ENCODE measurements at regions not wholly inside any gene's neighbourhood (a gene's known extent, or its start where the extent isn't known, plus 50 kb on each side); places are given as distances from the start of the nearest gene placed in this dataset.

DNA sequence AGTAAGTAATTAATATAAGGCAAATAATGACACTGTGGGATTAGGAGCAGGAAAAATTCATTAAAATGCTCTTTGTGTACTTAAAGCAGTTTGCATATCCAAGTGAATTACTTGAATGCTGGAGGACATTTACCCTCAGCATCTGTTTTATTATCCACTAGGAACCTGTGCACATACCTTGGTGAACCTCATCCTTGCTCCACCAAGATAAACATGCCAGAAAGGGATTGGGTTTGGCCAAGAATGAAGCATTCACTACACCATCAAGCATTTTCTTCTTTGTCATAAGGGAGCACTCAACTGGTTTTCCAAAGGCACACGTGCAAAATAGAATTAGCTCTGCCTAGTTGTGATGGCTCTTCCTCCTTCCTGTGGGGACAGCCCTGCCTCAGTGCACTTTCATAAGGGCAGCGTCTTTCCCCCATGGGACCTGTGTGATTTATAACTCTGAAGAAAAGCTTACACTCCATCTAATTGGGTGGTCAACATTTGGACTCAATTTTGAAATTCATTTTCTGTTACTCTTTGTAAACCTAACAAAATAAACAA, 291.7 kb downstream of the USP46 start:
- Mint-ChIP-seq H3K4me3 (ENCODE audit: unreplicated experiment) (no peak overlapping the region), H3K27me3 (ENCODE audit: unreplicated experiment) (peaks cover 1% of the 10 kb centered on the region), H3K27ac (ENCODE audit: unreplicated experiment) (no peak overlapping the region), H3K4me1 (ENCODE audit: unreplicated experiment) (no peaks in the 10 kb centered on the region), H3K9me3 (ENCODE audit: unreplicated experiment) (no peaks in the 10 kb centered on the region), H3K36me3 (ENCODE audit: low read depth, unreplicated experiment) (no peaks in the 10 kb centered on the region)
- TF ChIP-seq, protein P1, sequence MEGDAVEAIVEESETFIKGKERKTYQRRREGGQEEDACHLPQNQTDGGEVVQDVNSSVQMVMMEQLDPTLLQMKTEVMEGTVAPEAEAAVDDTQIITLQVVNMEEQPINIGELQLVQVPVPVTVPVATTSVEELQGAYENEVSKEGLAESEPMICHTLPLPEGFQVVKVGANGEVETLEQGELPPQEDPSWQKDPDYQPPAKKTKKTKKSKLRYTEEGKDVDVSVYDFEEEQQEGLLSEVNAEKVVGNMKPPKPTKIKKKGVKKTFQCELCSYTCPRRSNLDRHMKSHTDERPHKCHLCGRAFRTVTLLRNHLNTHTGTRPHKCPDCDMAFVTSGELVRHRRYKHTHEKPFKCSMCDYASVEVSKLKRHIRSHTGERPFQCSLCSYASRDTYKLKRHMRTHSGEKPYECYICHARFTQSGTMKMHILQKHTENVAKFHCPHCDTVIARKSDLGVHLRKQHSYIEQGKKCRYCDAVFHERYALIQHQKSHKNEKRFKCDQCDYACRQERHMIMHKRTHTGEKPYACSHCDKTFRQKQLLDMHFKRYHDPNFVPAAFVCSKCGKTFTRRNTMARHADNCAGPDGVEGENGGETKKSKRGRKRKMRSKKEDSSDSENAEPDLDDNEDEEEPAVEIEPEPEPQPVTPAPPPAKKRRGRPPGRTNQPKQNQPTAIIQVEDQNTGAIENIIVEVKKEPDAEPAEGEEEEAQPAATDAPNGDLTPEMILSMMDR (IDR thresholded peaks at IDR 0.05; ENCODE audit: unreplicated experiment): no peak
- DNase-seq (ENCODE audit: low spot score): no peak

DNA sequence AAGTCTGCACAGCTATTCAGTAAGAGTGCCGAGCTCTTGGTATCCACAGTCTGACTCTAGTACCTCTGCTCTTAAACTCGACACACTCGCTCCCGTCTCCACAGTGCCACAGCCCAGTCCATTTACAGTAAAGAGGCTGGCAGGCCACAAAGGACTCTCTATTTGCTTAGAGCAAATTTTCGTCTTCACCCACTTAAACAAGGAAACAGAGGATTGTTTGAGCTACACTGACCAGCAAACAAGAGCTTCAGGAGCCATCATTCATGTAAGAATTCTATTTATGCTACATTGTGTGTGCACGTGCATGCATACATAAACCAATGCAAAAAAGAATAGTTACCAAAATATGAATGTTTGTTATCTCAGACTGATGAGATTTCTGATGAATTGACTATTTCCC, 290.2 kb downstream of the USP46 start:
- Mint-ChIP-seq H3K27ac (ENCODE audit: unreplicated experiment) (no peak overlapping the region), H3K4me1 (ENCODE audit: unreplicated experiment) (no peaks in the 10 kb centered on the region), H3K4me3 (ENCODE audit: unreplicated experiment) (no peak overlapping the region), H3K36me3 (ENCODE audit: low read depth, unreplicated experiment) (no peaks in the 10 kb centered on the region), H3K9me3 (ENCODE audit: unreplicated experiment) (no peaks in the 10 kb centered on the region), H3K27me3 (ENCODE audit: unreplicated experiment) (peaks cover 1% of the 10 kb centered on the region)
- TF ChIP-seq, protein P1 (IDR thresholded peaks at IDR 0.05; ENCODE audit: unreplicated experiment): no peak
- DNase-seq (ENCODE audit: low spot score): no peak

DNA sequence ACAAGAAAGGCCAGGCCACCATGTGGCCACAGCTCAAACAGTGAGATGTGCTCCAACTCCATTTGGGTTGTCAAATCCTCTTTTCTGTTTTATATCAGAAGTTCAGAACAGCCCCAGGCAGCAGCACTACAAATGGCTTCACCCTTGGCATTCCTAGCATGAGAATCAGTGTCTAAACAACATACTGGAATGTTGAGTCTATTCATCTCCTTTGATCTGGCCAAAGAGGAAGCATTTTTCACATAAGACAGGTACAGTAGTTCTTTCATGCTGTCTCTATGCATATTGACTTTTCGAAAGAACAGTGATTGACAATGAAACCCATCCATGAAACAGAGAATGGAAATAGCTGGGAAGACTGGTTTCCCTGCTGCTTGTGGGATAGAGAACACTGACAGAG, 289.5 kb downstream of the USP46 start:
- TF ChIP-seq, protein P1 (IDR thresholded peaks at IDR 0.05; ENCODE audit: unreplicated experiment): no peak
- H3K4me3 Mint-ChIP-seq (ENCODE audit: unreplicated experiment): no peak overlapping the region
- DNase-seq (ENCODE audit: low spot score): no peak
- H3K9me3 Mint-ChIP-seq (ENCODE audit: unreplicated experiment): no peaks in the 10 kb centered on the region
- H3K36me3 Mint-ChIP-seq (ENCODE audit: low read depth, unreplicated experiment): no peaks in the 10 kb centered on the region
- no peak overlapping the region for H3K27ac Mint-ChIP-seq (ENCODE audit: unreplicated experiment)
- peaks cover 1% of the 10 kb centered on the region for H3K27me3 Mint-ChIP-seq (ENCODE audit: unreplicated experiment)
- H3K4me1 Mint-ChIP-seq (ENCODE audit: unreplicated experiment): no peaks in the 10 kb centered on the region

DNA sequence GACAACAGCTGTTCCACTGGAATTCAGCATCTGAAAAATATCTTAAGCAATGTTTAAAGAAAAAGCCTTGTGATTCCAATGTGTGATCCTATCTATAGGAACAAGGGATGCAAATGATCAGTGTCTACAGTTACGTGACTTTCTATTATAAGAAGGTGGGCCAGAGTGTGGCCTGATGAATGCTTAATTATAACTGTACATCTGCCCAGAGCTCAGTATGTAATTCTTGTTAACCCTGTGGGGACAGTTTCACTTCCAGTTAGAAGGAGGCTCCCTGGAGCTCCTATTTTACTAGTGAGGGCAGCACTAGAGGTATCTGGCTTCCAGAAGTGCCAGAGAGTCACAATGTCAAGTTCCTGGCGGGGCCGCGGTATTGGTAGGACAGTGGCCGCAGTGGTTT, 288.5 kb downstream of the USP46 start:
- Mint-ChIP-seq H3K4me3 (ENCODE audit: unreplicated experiment) (no peak overlapping the region), H3K27me3 (ENCODE audit: unreplicated experiment) (peaks cover 1% of the 10 kb centered on the region), H3K9me3 (ENCODE audit: unreplicated experiment) (no peaks in the 10 kb centered on the region), H3K36me3 (ENCODE audit: low read depth, unreplicated experiment) (no peaks in the 10 kb centered on the region), H3K4me1 (ENCODE audit: unreplicated experiment) (no peaks in the 10 kb centered on the region), H3K27ac (ENCODE audit: unreplicated experiment) (no peak overlapping the region)
- DNase-seq (ENCODE audit: low spot score): no peak
- TF ChIP-seq, protein P1 (IDR thresholded peaks at IDR 0.05; ENCODE audit: unreplicated experiment): no peak

DNA sequence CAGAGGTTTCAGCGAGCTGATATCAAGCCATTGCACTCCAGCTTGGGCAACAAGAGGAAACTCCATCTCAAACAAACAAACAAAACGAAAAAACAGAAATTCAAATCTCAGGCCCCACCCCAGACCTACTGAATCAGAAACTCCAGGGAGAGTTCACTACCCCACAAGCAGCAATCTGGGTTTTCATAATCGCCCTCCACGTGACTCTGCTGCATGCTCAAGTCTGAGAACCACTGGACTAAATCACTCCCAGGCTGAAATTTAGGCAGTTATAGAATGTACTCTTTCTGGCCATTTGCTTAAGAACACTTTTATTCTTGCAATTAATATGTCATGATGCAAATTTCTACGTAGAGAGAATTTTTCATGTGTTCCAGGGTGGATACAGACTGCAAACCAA, 287.3 kb downstream of the USP46 start:
- Mint-ChIP-seq H3K27ac (ENCODE audit: unreplicated experiment) (no peak overlapping the region), H3K27me3 (ENCODE audit: unreplicated experiment) (peaks cover 1% of the 10 kb centered on the region), H3K9me3 (ENCODE audit: unreplicated experiment) (no peaks in the 10 kb centered on the region), H3K4me1 (ENCODE audit: unreplicated experiment) (peaks cover 7% of the 10 kb centered on the region), H3K36me3 (ENCODE audit: low read depth, unreplicated experiment) (no peaks in the 10 kb centered on the region), H3K4me3 (ENCODE audit: unreplicated experiment) (no peak overlapping the region)
- TF ChIP-seq, protein P1 (IDR thresholded peaks at IDR 0.05; ENCODE audit: unreplicated experiment): no peak
- DNase-seq (ENCODE audit: low spot score): no peak

Measured in endothelial cell (in vitro differentiated cells).